Stimulated activated CD8-positive, alpha-beta memory T cell treated with anti-CD3 and anti-CD28 coated beads, Interleukin-15, amount 100 ng/mL, for 4 hours (primary cell): ENCODE measurements at regions not wholly inside any gene's neighbourhood (a gene's known extent, or its start where the extent isn't known, plus 50 kb on each side); places are given as distances from the start of the nearest gene placed in this dataset.

Experiments
- DNase-seq, 2 donors: peaks; one replicate each; pipeline ENCODE4 v3.0.0-alpha.2; 2020; ENCODE audit warnings: low read depth in 2 of 2

DNA sequence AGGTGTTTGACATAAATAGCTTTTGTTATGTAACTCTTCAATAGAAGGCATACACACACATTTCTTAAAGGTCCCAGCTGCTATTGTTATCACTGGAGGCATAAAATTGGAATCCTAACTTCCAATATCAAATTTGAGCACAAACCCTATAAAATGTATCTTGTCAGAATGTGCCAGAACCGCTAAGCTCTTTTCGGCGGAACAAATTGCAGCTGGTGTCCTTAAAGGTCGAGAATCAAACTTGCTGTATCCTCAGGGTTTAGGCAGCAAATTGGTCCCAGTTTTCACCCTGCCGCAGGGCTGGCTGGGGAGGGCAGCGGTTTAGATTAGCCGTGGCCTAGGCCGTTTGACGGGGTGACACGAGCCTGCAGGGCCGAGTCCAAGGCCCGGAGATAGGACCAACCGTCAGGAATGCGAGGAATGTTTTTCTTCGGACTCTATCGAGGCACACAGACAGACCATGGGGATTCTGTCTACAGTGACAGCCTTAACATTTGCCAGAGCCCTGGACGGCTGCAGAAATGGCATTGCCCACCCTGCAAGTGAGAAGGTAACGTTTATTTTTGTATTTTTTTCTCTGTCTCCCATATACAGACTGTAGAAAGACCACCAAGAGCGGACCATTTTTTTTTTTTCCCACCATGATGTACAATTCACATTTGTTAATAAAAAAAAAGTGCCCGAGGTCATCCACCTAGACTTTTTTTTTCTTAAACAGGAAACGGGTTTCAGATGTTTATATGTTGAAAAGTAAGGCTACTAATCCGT lies 297.1 kb downstream of the IRF8 start:
- DNase-seq, result no peak

DNA sequence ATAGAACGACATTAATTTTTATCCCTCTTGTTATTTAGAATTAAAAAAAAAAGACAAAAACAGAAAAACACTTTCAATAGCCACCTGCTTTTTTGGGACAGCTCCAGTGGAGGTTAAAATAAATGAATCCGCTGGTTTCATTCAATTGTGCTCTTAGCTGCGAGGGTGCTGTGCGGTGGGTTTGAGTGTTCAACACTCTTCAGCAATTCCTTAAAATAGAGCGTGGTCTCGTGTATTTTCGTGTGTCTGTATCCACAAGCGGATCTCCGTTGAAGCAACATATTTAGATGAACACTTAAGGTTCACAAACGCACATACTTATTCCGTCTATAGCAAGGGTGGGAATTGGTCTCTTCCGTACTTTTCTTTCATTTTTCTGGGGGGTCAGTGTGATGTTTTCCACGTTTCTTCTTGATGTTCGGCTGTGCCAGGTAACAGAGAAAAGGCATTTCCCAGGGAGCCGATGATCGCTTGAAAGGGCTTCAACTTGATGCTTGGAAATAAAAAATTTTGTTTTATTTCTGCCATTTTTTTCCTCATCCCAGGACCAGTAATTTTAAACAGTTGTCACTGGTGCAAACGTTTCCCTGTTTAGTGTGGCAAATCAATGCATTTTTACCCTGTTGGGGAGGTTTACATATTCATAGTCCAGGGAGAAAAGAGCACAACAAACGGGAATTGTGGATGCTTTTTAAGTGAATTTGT lies 297.9 kb downstream of the IRF8 start:
- no peak for DNase-seq

DNA sequence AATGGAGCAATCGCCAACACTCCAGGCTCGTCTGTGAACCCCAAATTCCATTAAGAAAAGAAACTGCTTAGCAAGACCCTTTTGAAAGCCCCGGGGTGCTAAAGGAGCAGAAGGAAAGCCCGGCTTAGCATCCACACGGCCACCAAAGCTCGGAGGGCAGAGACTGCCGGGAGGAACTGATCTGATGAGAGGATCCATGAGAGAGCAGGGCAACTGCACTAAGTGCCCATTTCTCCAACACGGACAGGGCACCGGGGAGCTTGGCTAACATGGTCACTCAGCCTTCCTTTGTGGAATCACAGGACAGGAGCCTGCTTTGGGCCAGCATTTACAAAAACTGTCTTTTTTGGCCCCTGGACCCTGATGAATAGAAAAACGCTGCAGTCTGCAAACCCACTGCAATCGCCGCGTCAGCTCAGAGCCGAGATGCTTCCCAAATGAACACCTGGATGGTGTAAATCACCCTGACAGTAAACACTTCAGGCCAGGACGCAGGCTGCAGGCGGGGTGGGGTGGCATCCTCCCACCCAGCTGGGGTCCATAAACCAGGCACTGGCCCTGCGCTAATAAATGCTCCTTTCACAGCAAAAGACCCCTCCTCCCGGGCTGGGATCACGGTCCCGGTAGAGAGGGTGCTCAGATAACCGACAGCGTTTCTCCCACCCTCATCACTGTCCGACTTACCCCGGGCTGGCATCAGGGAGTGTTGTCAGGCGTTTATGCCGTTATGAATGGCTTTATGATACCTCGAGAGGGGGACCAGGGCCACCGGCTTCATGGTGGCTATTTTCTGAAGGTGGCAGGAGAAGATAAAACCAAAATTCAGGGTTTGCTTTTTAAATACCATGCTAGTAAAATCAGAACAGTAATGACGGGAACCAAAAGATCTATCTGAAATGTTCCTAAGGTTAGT lies 299.5 kb downstream of the IRF8 start:
- DNase-seq, result no peak

DNA sequence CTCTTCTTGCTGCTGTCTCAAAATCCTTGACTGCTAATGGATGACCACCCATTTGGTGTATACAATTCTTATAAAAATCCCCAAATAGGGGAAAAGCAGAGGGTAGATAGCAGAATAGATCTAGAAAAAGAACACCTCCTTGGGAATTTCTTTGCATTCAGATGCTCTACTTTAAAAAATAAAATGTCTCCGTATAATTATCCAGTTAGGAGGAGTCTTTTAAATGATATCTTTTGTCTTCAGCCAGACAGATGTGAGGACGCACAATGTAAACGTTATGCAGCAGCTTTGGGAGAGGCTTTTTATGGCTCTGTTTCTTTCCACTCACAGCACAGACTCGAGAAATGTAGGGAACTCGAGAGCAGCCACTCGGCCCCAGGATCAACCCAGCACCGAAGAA lies 300.2 kb downstream of the IRF8 start:
- DNase-seq, result no peak

DNA sequence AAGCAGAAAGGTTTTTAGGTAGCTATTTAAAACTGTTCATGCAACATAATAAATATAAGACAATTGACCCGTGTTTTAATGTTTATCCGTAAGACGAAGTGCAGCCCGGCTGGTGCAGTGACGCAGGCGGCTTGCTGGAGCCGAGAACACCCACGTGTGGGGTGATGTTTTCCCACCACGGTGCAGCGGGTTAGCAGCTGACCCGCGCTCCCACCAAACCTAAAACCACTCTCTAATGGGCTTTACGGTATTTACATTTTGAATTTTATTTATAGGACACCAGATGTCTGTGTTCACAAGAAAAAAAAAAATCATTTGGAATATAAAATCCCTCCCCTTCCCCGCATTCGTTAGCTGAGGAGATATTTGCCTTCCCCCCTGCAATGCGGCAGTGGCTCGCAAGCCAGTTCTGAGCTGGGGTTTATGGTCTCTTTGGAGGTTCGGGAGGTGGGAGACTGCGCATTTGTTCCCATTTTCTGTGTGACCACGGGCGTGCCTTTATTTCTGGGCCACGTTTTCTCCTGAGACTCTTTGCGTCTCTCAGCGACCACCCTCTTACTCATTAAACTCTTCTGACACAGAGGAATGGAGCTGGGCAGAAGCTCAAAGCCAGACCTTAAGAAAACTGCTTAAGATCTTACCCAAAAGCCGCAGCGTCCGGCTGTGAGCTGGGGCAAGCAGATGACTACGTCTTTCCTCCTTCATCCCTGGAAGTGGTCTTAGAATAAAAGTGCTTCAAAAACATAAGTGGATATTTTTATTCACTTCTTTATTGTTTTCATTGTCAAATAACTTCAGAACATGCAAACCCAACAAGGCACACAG lies 301.1 kb downstream of the IRF8 start:
- no peak for DNase-seq

DNA sequence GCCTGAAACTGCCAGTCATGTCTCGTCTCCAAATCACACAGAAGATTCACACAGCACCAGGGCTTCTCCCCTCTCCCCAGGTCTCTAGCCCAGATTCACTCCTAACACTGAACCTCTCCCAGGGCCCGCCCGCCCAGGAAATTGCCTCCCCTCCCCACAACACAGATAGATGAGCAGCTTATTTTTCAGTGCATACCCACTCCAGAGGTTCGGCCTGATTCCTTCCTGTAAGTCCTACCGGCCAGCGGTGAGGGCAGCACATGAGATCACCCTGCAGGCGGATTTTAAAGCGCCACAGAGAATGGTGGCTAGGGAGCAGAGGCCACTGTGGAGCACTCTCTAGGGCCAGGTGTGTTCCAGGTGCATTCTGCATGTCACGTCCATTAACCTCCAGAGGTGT lies 301.8 kb downstream of the IRF8 start:
- DNase-seq, result no peak

DNA sequence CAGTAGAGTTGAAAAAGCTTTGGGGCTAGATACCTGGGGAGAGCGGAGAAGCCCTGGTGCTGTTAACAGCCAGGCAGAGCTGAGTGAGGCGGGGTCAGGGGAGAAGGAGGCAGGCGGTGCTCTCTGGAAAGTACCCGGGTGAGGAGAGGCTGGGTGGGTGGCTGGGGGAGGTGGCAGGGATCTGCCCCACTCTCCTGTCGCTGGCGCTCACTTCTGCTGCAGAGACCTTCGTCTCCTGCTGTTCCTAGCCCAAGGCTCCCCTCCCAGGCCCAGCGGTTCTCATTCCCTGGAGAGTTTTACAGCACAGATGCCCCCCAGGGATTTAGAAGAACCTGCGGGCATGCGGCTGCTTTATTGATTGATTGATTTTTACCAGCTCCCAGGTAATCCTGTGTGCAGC lies 302.8 kb downstream of the IRF8 start:
- DNase-seq, result no peak

DNA sequence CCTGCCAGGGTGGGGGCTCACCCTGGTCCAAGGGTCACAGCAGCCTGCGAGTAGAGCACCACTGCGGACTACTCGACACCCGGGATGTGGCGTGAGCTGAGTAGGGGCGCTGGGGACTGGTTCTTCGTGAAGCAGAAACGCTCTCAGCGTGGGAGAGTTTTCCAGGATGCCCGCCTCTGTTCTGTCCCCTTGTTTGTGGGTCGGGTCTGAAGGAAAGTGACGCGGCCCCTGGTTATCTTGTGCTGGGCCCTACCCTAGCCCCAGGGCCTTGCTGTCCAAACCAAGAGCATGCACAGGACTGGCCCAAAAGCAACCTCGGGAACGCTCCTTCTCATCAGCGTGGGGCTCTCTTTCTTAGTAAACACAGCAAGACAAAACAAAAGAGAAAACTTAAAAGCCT lies 303.3 kb downstream of the IRF8 start:
- no peak for DNase-seq

DNA sequence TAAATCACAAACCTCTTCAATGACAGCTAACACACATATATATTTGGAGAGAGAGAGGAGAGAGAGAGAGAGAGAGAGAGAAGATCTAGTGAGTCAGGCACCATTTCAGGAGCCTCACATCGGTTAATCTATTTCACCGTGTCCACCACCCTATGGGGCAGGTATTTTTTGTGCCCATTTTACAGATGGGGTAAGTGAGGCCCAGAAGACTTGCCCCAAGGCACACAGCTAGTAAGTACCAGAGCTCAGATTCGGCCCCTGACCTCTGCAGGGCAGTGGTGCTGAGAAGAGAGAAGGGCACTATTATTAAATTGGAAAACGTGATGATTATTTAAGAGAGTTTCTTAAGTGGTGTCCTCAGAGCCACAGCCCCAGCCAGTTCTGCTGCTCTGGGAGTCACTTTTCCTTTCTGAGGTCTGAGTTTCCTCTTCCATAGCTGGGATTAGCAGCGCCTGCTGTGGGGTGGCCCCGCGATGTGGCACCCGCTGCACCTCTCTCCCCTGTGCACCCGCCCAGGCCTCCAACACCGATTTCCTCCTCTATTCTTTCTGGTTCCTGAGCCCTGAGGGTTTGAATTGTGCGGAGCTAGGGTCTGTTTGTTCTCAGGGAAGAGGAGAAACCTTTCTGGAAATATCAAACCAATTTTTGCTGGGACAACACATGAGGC lies 303.9 kb downstream of the IRF8 start:
- no peak for DNase-seq

DNA sequence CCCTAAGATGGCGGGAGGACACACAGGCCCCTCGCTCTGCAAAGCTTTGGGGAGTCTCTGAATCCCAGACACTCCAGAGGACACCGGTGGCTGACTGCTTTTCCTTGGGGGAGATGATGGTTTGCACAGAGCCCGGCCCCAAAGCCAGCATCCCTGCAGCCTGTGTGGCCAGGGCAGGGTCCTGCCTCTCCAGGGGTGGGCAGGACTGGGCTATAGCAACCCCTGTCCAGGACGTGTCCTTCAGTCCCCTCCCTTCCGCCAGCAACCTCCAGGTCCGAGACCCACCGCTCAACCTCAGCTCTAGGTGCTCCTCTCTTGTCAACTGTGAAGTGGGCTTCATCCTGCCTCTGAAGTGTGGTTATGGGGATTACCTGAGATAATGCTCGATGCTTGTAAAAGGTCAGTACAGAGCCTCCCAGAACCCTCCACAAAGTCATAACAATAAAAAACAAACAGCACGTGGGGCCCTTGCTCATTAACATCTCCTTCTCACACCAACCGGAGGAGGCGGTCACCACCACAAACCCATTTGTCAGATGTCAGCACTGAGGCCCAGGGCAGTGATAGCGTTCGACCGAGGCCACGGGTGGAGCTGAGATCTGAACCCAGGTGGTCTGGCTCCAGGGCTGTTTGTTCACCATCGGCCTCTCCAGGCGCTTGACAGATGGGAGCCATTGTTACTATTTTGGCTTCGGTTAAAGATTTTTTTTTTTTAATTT lies 304.8 kb downstream of the IRF8 start:
- DNase-seq, result no peak

DNA sequence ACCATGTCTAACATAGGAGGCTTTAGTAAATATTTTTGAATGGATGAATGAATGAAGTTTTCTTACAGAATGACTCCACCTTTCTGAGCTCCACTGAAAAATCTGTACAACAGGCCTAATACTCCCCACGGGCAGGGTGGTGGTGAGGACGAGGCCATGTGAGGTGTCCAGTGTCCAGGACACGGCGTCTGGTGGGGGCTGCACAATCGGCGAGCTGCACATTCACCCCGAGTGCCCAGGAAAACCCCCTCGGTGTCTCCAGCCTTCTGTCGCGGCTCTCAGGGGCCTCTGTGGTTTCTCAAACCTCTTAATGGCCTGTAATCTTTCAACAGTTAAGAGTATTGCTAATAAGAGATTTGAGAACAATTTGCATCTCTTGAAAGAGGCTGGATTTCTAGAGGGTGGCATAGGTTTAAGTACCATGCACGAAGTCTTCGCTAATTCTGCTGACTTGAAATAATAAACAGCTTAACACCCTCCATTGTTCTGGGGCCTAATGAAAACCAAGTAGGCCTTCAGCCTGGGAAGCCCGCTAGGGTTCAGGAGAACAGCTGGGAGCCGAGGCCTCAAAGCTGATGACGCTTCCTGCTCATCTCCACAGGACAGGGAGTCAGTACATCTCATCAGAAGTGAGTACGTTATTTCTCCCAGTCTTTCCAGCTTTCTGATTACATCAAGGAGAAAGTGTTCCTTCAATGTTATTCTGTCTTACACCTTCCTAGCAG lies 304.6 kb upstream of the FOXF1 start:
- no peak for DNase-seq

DNA sequence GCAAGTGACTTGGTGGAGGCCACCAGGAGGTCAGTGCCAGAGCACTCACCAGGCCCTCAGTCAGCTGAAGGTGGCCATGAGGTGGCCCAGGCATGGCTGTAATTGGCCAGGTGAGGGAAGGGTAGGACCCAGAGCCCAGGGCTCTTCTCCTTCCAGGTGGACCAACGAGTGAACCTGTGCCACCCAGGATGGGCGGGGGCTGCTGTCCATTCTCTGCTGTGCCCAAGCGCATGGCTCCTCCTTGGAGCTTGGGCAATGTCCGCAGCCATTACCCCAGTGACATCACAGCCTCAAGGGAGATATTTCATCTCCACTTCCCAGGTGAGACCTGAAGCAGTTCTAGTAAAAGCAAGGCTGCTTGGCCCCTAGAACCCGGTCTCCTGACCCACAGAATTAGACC lies 303.0 kb upstream of the FOXF1 start:
- no peak for DNase-seq

DNA sequence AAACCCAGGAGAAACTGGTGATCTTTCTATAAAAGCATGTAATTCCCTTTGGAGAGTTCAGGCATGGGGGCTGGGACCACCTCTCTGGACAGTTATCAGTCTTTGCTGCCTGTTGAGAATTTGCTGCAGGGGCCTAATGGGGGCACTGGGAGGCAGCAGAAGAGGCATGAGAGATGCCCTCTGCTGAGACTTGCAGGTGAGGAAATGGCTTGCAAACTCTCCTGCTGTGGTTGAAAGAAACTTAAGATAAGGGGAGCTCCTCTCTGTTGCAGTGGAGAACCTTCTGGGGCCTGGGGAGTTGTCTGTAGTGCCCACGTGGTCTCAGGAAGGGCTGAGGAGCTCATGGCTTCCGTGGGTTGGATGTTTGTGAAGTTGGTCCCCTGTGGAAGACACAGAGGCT lies 301.1 kb upstream of the FOXF1 start:
- no peak for DNase-seq

DNA sequence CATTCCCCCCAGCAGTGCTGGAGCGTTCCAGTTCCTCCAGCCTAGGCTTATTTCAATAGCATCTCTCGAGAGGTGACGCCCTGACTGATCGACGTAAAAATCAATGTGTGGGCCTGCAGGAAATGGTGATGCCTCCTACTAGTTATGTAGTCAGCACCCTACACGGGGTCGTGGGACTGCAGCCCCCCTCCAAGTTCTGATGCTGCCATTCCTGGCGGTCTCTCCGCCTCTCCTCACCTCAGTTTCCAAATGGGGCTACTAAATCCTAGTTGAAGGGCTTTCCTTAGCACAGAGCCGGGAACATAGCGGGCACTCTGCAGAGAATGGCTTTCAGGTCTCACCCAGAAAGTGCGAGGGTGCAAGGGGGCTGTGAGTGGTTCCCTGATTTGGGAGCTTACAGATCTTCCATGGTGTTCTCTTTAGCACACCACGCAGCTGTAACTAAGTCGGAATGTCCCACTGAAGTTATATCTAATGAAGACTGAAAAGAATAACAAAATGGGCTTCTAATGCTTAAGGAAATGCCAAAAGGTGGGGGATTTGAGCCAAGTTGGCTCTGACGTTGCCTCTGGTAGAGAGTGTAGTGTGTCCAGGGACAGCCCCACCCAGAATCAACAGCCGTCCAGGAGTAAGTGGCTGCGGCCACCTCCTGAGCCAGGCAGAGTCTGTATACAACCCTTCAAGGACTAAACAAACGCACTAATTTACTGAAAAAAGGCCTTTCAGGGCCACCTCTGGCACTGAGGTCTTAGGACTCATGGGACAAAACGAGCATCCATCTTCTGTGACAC lies 299.7 kb upstream of the FOXF1 start:
- no peak for DNase-seq

DNA sequence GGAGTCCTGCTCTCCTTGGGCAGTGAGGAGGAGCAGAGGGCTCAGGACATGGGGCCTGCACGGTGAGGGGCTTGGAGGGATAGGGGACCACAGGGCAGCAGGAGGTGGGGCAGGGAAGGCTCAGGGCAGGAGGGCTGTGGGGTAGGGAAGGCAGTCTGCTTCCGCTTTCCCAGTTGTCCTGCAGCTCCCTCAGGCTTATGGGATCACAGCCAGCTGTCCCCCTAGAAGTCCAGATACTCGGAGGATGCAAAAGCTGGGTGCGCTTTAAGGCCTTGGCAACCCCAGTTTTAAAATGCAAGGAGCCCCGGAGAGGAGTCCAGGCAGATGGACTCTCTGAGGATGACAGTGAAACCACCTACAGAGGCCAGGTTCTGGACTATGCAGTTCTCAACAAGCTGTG lies 299.1 kb upstream of the FOXF1 start:
- DNase-seq, result no peak

DNA sequence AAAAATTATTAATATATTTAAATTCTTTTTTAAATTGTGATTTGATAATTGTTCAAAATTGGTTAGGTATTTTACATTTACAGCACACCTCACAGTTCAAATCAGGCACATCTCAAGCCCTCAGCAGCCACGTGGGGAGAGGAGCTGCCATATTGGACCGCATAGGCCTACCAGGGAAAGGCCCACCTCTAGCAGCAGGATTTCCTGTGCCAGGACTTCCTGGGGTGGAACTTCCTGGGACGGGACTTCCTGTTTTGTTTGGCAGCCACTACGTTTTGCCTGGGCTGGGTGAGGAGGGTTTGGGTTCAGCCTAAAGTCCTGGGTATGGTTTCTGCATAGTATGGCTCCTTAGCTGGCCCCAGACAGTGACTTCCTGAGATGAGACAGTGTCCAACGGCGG lies 298.5 kb upstream of the FOXF1 start:
- DNase-seq, result no peak

DNA sequence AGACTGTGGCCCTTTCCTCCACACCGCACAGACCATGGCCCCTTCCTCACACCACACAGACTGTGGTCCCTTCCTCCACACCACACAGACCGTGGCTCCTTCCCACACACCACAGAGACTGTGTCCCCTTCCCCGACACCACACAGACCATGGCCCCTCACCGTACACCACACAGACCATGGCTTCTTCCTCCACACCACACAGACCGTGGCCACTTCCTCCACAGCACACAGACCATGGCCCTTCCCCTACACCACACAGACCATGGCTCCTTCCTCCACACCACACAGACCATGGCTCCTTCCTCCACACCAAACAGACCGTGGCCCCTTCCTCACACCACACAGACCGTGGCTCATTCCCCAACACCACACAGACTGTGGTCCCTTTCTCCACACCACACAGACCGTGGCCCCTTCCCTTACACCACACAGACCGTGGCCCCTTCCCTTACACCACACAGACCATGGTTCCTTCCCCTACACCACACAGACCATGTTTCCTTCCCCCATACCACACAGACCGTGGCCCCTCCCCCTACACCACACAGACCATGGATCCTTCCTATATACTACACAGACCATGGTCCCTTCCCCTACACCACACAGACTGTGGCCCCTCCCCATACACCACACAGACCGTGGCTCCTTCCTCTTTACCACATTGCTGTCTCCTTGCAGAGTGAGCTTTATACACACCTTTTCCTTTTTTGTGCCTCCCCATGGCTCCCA lies 297.5 kb upstream of the FOXF1 start:
- no peak for DNase-seq
